Uterus (tissue), 2 donors: ENCODE measurements at regions not wholly inside any gene's neighbourhood (a gene's known extent, or its start where the extent isn't known, plus 50 kb on each side); places are given as distances from the start of the nearest gene placed in this dataset.

Source experiments
- CTCF ChIP-seq, 4 experiments: fragments of 200-600 bp in 2 of 4; fragments of 450-650 bp in 2 of 4; sonication (generic) in 2 of 4; IDR thresholded peaks; one replicate each; pipeline ENCODE4 v1.5.1; 2016 to 2019; ENCODE audit warnings: antibody characterized with exemption in 4 of 4, mild to moderate bottlenecking in 2 of 4, moderate library complexity in 1 of 4
- POLR2A ChIP-seq, 2 donors: fragments of 450-650 bp; IDR thresholded peaks; one replicate each; pipeline ENCODE4 v1.6.1; 2016; ENCODE audit warnings: antibody characterized with exemption in 2 of 2, mild to moderate bottlenecking in 1 of 2, moderate library complexity in 1 of 2

- TF ChIP-seq CTCF (IDR thresholded peaks at IDR 0.05) (no peak), POLR2A (IDR thresholded peaks at IDR 0.05) (no peak)
Observed at GRCh38 chr5:87752362-87752761, 339.6 kb upstream of the CCNH start.
